GM13977 (cell line): ENCODE measurements at regions not wholly inside any gene's neighbourhood (a gene's known extent, or its start where the extent isn't known, plus 50 kb on each side); places are given as distances from the start of the nearest gene placed in this dataset.
"Not testable (repeated sequence)": the region's sequence is repeated elsewhere in the genome, so short reads cannot be mapped to it uniquely, and the experiment has no call there.

ENCODE experiments used
- DNase-seq: peaks from one replicate; pipeline ENCODE4 v3.0.0; 2012; ENCODE audit warnings: low spot score
- in situ Hi-C: fragments of 300-500 bp; cut with MboI; formaldehyde crosslinking; loops from one replicate; pipeline ENCODE4 v1.12.0; 2022; ENCODE audit warnings: low sequenced_read_pairs, low pct_unique_long_range_greater_than_20kb, mixed read lengths, inconsistent platforms; ENCODE audit not compliant: unreplicated experiment
- TF ChIP-seq, protein P1 (sequence below): IDR thresholded peaks from 2 replicates; pipeline ENCODE4 v1.5.1; 2012; ENCODE audit warnings: mild to moderate bottlenecking, control low read depth; ENCODE audit not compliant: insufficient read depth; ENCODE audit errors: extremely low read depth, missing control alignments

DNA sequence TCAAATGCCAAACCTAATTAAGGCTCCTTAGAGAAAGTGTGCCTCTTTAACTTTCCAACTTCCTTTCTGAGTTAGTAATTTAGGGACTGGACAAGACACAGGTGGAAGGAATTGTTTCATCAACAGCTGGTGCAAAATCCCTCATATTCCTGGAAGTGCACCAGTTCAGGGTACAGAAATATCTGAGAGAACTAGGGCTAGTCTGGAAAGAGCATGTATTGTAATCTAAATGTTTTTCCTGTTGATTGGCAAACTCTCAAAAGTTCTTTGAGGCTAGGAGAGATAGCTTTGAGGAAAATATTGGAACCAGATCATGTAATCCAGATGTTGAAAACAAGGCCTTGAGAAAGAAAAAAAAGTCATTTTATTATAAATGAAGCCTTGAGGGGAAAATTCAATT, 98.1 kb upstream of the C1GALT1C1 start:
- DNase-seq: no peak
- in situ Hi-C loops: no loop called here
- TF ChIP-seq, protein P1, sequence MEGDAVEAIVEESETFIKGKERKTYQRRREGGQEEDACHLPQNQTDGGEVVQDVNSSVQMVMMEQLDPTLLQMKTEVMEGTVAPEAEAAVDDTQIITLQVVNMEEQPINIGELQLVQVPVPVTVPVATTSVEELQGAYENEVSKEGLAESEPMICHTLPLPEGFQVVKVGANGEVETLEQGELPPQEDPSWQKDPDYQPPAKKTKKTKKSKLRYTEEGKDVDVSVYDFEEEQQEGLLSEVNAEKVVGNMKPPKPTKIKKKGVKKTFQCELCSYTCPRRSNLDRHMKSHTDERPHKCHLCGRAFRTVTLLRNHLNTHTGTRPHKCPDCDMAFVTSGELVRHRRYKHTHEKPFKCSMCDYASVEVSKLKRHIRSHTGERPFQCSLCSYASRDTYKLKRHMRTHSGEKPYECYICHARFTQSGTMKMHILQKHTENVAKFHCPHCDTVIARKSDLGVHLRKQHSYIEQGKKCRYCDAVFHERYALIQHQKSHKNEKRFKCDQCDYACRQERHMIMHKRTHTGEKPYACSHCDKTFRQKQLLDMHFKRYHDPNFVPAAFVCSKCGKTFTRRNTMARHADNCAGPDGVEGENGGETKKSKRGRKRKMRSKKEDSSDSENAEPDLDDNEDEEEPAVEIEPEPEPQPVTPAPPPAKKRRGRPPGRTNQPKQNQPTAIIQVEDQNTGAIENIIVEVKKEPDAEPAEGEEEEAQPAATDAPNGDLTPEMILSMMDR: no peak

GRCh38 chrX:120727452-120727851, 97.6 kb upstream of the C1GALT1C1 start:
- TF ChIP-seq, protein P1: no peak
- no peak for DNase-seq
- in situ Hi-C loops: no loop called here

- in situ Hi-C loops: no loop called here
- TF ChIP-seq, protein P1: no peak
Measured at GRCh38 chrX:120726294-120726693, 96.4 kb upstream of the C1GALT1C1 start.

GRCh38 chrX:120725874-120726273, 96.0 kb upstream of the C1GALT1C1 start:
- in situ Hi-C loops: no loop called here
- TF ChIP-seq, protein P1: no peak
- DNase-seq: no peak

More at GRCh38 chrX:120726294-120726693, 96.4 kb upstream of the C1GALT1C1 start:
- peak; percentile 49 for DNase-seq

- in situ Hi-C loops: no loop called here
- no peak for DNase-seq
Measured at GRCh38 chrX:120719622-120720021, 89.8 kb upstream of the C1GALT1C1 start.

DNA sequence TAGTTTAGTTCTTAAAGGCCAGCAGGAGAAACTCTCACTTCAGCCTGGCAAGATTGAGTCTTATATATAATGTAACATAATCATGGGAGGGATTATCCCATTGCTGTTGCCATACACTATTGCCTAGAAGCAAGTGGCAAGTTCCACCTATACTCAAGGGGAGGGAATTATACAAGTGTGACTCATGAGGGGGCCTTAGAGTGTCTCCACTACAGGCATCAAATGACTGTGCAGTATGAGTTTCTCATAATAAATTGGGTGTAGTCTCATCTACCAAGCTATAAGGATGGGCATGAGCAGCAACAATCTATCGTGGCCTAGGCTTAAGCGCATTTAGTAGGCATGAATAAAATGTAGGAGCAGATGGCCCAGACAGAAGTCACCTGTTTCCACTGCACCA, 89.1 kb upstream of the C1GALT1C1 start:
- TF ChIP-seq, protein P1: no peak
- in situ Hi-C loops: no loop called here
- no peak for DNase-seq

More at GRCh38 chrX:120719622-120720021, 89.8 kb upstream of the C1GALT1C1 start:
- TF ChIP-seq, protein P1: no peak

- DNase-seq, in situ Hi-C loops: not testable (repeated sequence)
Measured at GRCh38 chrX:120702337-120702736, 72.5 kb upstream of the C1GALT1C1 start.
